DMS153 (cell line): ENCODE measurements at regions not wholly inside any gene's neighbourhood (a gene's known extent, or its start where the extent isn't known, plus 50 kb on each side); places are given as distances from the start of the nearest gene placed in this dataset.

Experiments used
- DNase-seq: peaks from one replicate; lab custom pipeline; 2025; lab: John Stamatoyannopoulos, UW

DNA sequence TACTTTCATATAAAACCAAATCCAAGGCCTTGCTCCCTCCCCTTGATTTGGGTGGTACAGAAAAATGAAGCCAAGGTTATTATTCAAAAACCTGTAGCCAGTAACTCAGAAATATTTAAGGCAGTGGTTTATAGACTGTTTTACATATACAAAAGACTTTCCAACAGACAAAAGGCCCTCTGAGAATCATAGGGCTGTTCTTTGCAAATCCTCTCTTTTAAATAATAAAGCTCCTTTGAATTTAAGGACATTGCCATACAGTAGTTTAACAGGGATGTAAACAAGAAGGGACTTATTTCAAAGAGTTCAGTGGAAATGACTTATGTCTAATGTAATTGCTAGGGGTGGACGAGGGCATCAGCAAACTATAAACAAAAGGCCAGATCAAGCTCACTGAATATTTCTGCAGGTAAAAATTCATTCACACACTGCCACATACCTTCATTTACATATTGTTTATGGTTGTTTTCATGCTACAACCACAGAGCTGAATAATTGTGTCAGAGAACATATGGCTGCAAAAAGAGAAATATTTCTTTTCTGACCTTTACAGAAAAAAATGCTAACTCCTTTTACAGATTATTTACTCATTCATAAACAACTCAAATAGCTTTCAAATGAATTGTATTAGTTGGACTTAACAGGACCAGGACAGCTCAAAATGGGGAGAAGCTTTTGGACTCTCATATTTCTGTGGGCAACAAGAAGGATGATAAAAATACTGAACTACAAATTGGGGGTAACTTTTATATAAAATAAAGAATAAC lies 665.6 kb downstream of the SLITRK1 start:
- no peak for DNase-seq

DNA sequence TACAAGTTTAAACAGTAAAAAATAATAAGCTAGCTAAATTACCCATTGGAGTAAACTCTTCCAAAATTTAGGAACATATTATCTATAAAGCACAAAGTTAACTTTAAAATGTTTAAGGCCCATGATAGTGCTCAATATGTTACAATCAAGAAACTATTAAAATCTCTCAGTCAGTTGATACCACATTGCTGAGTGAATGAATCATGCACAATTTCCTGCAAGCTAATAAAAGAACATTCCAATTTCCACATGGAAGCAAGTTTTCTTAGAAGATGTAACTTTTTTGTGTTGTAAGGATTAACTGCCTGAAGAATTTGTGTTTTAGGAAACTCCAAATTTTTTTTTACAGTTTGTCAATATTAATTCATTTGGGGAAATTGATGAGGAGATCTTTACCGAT lies 666.6 kb downstream of the SLITRK1 start:
- DNase-seq: no peak

DNA sequence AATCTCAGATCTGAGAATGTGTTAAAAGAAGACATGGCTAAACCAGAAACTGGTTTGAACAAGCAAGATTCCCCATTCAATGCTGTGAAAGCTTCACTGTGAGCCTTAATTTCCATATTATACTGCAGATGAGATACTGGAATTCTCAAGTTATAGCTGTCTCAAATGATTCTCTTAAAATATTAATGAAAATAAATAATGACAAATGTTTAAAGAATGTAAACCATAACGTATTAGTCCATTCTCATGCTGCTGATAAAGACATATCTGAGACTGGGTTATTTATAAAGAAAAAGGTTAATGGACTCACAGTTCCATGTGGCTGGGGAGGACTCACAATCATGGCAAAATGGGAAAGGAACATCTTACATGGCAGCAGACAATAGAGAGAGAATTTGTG lies 667.8 kb downstream of the SLITRK1 start:
- no peak for DNase-seq

DNA sequence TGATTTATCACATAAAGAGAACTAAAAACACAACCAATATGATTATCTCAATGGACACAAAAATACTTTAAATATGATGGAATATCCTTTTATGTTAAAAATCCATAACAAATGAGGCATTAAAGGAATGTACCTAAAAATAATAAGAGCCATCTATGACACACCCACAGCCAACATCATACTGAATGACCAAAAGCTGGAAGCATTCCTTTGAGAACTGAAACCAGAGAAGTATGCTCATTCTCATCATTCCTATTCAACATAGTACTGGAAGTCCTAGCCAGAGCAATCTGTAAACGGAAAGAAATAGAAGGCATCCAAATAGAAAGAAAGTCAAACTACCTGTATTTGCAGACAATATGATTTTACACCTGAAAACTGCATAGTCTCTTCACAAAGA lies 671.0 kb downstream of the SLITRK1 start:
- no peak for DNase-seq

DNA sequence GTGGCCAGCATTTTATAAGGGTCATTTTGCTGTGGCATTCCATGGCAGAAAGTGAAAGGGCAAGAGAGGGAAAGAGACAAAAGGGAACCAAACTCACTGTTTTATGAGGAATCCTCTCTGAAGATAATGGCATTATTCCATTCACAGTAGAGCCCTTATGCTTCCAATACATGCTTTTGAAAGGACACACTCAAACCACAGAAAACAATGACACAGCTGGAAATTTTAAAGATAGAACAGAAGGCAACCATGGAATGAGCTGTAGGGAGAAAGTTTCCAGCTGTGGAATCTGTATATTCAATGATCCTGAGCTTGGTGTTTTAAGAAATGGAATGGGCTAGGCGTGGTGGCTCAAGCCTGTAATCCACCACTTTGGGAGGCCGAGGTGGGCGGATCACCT lies 677.4 kb downstream of the SLITRK1 start:
- DNase-seq: no peak

DNA sequence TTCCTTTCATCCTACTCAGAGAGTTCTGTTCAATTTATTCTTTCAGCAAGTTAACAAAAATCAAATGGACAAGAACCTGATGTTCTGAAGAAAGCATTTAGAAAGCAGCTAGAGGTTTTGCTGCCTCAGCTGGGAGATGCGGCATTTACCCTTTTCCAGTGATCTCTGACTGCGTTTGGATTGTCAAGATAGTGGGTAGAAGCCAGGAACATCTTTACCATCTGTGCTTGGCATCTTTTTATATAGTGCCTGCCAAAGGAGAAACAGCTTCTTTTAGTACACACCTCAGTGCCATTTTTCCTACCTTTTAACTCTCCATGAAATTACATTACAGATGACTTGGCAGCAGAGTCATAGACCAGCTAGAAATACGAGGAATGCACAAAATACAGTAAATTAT lies 680.8 kb downstream of the SLITRK1 start:
- no peak for DNase-seq

DNA sequence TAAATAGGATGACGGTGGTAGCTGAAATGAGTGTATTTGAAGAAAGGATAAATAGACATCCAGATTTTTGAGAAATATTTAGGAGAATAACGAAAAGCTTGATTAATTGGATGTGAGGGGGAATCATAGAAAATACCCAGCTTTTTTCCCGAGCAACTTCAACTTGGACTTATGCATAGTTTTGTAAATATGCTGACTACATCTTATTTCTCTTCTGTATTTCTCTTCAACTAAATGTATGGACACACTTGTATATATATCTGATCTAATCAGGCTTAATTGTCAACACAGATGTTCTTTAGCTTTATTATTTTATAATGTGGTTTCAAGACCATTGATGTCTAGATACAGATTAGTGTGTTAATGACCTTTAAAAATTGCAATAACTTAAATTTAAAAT lies 685.0 kb downstream of the SLITRK1 start:
- DNase-seq: no peak

DNA sequence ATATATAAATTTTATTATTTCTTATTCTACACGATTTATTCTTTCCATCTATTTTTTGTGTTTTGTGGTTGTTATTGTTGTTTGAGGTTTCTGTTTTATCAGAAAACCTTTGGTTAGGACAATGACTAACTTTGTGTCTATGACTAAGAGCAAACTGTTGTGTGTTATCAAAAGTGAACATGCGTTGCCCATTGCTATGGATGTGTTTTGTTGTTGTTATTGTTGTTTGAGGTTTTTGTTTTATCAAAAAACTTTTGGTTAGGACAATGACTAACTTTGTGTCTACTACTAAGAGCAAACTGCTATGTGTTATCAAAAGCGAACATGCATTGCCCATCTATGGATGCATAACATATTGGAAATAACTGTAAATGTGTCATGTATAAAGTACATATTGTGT lies 692.3 kb downstream of the SLITRK1 start:
- DNase-seq: no peak

DNA sequence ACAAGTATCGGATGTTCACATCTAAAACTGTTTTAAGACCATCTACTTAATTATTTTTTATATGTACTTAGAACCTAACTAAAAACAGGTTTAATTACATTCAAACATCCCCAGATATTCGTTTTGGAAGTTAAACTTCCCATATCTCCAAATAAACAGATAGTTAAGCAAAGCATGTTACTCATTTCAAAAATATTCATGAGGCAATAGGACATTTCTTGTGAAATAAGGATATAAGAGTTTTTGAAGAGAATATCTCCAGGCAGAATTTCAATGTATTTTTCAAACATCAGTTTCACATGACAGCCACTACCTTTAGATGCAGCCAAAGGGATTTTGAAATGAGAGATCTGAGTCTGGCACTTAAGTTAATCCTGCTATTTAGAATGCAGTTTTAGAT lies 697.5 kb downstream of the SLITRK1 start:
- no peak for DNase-seq

DNA sequence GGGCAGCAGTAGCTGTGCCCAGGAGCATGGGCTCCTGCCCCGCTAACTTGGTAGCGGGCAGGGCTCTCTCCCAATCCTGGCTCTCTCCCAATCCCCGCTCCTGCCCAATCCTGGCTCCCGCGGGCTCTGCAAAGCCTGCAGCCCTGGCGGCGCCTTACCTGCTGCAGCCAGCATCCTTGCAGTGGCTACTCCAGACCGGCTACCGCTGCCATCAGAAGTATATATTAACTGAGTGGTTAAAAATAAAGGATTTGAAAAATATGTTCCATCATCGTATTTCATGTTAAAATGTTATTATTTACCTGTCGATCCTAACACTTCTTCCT lies 698.2 kb downstream of the SLITRK1 start:
- no peak for DNase-seq

DNA sequence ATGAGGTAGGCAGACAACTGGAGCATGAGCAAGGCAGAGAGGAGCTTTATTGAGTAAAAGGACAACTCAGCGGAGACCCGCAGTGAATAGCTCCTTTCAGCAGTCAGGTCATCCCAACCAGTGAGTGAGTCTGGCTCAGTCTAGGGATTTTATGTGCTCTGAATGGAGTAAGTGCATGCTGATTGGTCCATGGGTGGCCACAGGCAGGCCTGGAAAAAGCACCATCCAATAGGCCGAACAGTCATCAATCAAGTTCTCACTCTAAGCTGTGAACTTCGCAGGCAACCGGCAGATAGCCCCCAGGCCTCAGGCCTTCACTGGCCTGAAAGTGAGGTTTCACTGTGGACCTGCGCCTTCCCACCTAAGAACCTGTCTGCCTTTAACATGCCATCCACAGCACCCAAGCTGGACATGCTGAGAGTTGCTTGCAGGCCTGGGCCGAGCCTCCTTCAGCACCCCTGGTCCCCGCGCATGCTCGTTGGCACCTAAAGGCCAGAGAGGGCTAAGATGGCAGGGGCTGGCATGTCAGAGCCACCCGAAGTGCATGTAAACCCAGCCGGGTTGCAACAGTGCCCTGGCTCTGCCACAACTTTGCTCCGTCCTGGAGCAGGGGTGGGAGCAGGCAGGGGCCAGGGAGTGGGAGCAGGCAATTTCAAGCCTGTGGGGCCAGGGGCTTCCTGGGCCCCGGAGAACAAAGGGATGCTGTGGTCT lies 698.7 kb downstream of the SLITRK1 start:
- DNase-seq: no peak

DNA sequence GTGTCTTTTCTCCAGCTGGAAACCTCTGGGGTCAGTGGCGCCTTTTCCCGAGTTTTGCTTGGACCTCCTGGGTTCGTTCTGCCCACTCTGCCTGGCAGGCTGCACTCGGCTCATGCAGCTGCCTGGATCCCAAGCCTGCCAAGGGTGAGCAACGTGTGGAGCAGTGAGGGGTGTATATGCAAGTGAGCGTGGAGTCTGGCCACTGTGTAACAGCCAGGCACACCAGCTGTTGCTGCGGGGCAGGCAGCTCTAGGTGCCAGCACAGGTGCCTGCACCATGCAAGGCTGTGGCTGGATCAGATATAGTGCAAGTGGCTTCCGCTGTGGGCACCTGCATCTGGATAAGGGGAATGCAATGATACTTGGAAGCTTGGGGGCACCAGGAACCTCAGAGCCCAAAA lies 699.4 kb downstream of the SLITRK1 start:
- no peak for DNase-seq

DNA sequence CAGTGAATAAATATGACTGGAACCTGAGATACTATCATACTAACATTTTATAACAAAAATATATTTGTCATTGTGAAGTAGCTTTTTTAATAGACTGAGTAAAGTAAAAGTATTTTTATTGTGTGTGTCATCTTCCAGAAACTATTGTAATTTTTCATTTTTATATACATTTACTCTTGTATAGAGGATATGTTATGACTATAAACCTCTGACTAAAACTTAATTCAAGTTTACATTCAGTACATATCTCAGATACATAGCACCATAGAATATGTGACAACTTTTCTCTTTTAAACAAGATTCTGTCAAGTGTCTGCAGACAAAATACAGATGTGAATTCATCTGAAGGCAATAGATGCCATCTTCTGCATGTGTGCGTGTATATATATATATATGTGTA lies 704.3 kb downstream of the SLITRK1 start:
- DNase-seq: no peak

DNA sequence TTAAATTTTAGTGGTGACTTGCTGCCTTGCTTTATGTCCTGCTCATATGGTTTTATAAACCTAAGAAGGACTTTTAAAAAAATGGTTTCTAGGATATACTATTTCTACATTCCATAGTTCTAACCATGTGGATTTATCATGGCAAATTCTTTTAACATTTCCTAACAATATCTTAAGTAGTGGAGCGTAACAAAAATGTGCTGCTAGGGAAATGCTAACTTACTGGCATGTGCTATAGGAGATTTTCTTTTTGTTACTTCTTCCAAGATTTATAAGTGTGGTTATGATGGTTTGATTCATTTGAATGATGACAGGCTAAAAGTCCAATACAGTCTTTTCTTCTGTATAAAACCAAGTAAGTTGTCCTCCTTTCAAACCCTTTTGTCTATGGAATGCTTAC lies 713.7 kb downstream of the SLITRK1 start:
- DNase-seq: no peak

DNA sequence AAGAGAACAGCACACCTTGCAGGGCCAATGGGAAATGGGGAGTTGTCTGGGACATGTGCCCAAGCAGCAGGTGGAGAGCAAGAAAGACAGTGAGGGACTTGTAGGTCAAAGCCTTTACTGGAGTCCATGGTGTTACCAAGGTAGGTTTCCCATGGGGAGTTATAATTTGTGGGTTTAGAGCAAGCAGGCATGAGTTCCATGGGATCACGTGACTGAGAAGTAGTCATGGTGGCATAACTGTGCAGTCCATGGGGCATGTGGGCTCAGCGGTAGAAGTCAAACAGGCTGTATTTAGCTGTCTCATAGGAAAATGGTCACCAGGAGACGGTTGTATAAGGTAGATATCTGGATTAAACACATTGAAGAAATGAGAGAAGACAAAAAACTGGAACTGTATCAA lies 715.1 kb downstream of the SLITRK1 start:
- DNase-seq: no peak

DNA sequence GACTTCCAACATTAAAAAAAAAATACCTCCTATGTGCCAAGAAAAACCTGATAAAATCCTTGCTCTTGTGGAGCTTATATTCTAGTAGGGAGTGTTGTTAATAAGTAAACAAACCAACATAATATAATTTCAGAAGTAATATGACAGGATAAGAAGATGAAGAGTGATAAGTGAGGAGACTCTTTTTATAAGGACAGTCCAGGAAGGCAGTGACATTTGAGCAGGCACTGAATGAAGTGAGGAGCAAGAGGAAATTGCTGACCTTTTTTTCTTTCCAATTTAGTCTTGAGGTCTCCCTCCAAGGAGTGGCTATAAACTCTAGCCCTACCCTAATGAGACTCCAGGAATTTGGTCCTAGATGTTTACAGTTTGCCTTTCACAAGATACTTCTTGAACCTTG lies 715.7 kb downstream of the SLITRK1 start:
- no peak for DNase-seq

DNA sequence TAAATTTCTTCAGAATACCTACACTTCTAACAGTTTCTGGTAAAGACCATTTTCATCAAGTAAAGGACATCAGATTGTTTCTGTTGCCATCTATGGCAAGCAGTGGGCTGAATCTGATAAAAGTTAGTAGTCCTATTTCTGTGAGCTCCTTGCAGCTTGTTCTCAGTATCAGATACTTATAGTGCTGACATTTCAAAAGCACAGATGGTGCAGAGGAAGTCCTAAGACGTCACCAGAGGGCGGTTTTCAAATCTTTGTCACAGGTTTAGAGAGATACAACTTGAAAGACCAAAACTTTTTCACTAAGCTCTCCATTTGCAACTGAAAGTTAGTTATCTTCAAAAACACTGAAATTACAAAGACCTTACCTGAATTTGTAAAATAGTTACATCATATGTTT lies 719.8 kb downstream of the SLITRK1 start:
- DNase-seq: no peak

DNA sequence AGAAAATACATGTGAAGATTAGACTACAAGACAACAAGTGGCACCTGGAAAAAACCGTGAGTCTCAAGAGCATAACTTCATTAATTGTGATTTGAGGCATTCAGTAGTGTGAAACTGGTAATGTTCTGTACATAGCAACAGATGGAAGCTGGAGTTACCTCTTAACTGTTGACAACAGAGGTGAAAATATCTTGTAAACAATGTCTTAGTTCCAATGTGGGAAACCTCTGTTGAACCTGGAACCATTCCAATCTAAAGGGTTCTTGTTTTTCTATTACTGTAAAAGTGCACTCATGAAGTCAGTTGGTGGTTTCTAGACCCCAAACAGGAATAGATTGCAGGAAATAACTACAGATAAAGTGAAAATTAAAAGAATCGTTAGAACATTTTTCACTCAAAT lies 728.4 kb downstream of the SLITRK1 start:
- peak; percentile 95 for DNase-seq

DNA sequence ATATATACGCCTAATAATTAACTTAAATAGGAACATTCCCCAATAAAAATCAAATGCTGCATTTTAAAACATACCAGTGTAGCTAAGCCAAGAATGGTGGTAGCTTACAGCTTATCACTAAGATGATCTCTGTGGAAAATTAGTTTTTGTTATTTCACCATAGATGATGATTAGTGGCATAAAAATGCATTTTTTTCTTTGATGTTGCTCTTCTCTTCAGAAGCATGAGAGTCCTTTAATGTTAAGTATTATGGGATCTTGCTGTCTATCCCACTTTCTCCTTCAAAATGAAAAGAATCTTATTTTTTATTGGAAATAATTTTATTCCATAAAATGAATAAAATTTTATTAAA lies 731.0 kb downstream of the SLITRK1 start:
- no peak for DNase-seq

DNA sequence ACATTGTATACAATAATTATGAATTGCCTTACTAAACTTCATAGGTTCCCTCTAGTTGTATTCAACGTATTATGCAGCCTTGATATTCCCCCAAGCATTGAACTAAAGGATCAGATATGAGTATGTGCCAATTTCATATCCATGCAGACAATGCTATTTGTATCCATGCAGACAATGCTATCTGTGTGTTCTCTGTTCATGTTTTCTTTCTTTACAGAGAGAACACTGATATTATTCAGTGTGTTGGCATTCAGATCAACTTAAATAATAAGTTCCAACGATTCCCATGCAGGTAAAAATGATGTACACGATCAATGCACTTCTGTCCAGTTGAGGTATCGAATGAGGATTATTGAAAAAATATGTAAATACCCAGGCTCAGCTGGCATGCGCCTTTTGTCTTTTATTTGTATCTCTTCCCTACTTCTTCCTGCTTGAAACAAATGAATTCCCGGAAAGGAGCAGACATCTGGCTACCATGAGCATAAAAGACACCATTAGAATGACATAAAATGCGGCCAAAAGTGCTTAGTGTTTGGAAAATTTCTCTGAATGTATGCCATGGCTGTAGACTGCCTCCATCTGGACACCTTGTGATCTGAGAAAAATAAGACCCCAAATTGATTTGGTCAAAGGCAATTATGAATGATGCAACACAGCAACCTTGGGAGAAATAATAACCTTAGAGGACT lies 731.5 kb downstream of the SLITRK1 start:
- no peak for DNase-seq

DNA sequence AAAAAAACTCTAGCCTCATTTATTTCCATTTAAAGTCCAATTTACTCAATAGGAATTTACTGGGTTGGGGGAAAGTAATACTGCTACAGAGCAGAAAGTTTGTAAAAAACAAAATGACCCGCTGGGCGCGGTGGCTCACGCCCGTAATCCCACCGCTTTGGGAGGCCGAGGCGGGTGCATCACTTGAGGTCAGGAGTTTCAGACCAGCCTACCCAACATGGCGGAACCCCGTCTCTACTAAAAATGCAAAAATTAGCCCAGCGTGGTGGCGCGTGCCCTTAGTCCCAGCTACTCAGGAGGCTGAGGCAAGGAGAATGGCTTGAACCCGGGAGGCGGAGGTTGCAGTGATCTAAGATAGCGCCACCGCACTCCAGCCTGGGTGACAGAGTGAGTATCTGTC lies 745.6 kb downstream of the SLITRK1 start:
- no peak for DNase-seq

DNA sequence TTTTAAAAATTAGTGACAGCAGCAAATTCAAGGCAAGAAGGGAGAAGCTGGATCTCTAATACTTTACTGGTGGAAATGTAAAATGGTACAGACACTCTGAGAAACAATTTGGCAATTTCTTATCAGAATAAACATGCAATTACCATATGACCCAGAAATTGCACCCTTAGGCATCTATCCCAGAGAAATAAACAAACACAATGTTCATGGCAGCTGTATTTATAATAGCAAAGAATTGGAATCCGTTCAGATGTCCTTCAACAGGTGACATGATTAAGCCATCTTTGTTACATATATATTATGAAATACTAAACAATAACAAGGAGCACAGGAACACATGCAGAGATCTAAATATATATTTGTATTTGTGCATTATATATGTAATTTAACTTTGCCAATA lies 756.5 kb downstream of the SLITRK1 start:
- no peak for DNase-seq

DNA sequence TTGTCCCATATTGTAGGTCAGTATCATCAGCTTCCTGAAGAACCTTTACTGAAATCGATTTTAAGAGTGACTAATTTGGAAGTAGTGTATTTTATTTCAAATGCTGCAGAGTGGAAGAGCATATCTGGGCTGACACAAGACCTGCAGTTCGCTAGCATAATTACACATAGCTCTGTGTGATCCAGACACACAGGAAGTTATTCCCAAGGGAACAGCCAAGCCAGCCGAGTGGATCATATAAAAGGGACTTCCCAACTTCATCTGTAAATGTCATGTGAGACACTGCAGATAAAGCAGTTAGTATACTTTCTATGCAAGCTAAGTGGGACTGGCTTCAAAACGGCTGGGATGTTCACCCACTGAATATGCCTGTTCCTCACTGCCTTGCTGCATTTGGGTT lies 760.4 kb downstream of the SLITRK1 start:
- DNase-seq: peak; percentile 83

DNA sequence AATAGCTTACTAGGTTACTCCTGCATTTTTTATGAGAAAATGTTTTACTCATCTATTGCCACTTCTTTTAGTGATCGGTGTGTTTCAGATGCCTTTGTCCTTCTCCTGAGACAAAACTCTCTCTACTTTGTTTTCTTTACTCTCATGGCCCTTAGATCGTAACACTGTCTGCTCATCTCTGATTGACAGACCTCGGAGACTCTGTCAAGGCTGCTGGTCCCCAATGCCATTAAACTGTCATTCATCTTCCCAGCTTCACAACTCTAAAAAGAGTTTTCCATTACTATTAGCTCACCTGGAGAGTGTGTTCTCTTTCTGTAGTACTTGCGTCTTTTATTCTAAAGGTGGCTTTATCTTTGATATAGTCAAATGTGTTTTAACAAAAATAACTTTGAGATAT lies 765.2 kb downstream of the SLITRK1 start:
- no peak for DNase-seq
